Memory B cell (primary cell): ENCODE measurements at regions not wholly inside any gene's neighbourhood (a gene's known extent, or its start where the extent isn't known, plus 50 kb on each side); places are given as distances from the start of the nearest gene placed in this dataset.

Source experiments
- ATAC-seq: fragments of 150-1000 bp; cut with Tn5 transposase; 2 replicates; pipeline ENCODE4 v1.10.0; 2021; ENCODE audit warnings: low read depth, mild to moderate bottlenecking, moderate library complexity
- DNase-seq, 2 donors: peaks; one replicate each; pipeline ENCODE4 v3.0.0; 2022; ENCODE audit warnings: low spot score in 2 of 2
- H3K27ac Mint-ChIP-seq: one replicate; pipeline ENCODE4 v1.8.0; 2022; ENCODE audit warnings: mild to moderate bottlenecking, moderate library complexity, mixed read lengths
- H3K27me3 Mint-ChIP-seq: one replicate; pipeline ENCODE4 v1.8.0; 2022; ENCODE audit warnings: mixed read lengths
- H3K36me3 Mint-ChIP-seq: one replicate; pipeline ENCODE4 v1.8.0; 2022; ENCODE audit warnings: mild to moderate bottlenecking, mixed read lengths
- H3K4me1 Mint-ChIP-seq: one replicate; pipeline ENCODE4 v1.8.0; 2022; ENCODE audit warnings: mixed read lengths
- H3K4me3 Mint-ChIP-seq: one replicate; pipeline ENCODE4 v1.8.0; 2022; ENCODE audit warnings: mild to moderate bottlenecking, moderate library complexity, mixed read lengths
- H3K9me3 Mint-ChIP-seq: one replicate; pipeline ENCODE4 v1.8.0; 2022; ENCODE audit warnings: mixed read lengths

DNA sequence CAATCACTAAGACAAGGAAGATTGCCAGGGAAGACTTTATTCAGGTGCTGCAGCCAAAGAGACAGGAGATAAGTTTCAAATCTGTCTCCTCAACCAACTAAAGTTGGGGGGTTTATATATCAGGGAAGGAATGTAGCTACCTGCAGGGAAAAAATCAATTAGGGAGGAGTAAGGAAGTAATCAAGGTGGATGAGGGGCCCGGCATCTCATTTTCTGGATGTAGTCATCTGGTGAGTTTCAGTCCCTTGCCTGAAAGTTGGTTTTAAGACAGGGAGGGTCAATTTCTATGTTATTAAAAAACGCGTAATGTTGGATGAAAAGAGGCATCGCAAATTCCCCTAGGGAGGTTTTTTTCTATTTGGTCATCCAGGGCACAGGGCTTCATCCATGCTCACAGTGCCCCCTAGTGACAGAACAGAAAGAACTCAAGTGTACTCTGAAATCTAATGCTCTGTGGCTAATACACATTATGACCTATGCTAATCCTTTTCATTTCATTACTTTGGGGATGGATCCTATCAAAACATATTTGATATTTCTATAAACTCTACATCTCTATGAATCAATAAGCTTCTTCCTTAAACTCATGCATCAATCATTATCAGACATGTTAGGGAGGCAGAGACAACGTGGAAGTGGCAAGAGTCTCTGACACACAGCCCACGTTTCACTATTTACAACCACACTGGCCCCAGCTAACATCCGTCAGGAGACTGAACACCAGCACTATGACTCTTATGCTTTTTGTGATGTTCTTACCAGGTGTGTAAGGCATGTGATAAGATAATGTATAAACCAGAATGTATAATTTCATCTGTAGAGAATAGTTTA is 1577.0 kb upstream of the TENM3 start:
- no peak overlapping the region for H3K27ac Mint-ChIP-seq
- no peak overlapping the region for H3K4me3 Mint-ChIP-seq
- no peaks in the 10 kb centered on the region for H3K4me1 Mint-ChIP-seq
- no peaks in the 10 kb centered on the region for H3K27me3 Mint-ChIP-seq
- DNase-seq (no peak), ATAC-seq (no peak)
- no peaks in the 10 kb centered on the region for H3K9me3 Mint-ChIP-seq
- H3K36me3 Mint-ChIP-seq: no peaks in the 10 kb centered on the region

- Mint-ChIP-seq H3K4me3 (no peak overlapping the region), H3K36me3 (no peaks in the 10 kb centered on the region), H3K27me3 (no peaks in the 10 kb centered on the region), H3K4me1 (no peaks in the 10 kb centered on the region), H3K9me3 (no peaks in the 10 kb centered on the region), H3K27ac (no peak overlapping the region)
- ATAC-seq (no peak), DNase-seq (no peak)
These were observed 1574.5 kb upstream of the TENM3 start for GRCh38 chr4:180668732-180669131.

- Mint-ChIP-seq H3K4me3 (no peak overlapping the region), H3K27me3 (no peaks in the 10 kb centered on the region), H3K4me1 (no peaks in the 10 kb centered on the region), H3K27ac (no peak overlapping the region), H3K9me3 (no peaks in the 10 kb centered on the region), H3K36me3 (no peaks in the 10 kb centered on the region)
- no peak for DNase-seq
- no peak for ATAC-seq
These were observed 1573.5 kb upstream of the TENM3 start for GRCh38 chr4:180669680-180670079.

DNA sequence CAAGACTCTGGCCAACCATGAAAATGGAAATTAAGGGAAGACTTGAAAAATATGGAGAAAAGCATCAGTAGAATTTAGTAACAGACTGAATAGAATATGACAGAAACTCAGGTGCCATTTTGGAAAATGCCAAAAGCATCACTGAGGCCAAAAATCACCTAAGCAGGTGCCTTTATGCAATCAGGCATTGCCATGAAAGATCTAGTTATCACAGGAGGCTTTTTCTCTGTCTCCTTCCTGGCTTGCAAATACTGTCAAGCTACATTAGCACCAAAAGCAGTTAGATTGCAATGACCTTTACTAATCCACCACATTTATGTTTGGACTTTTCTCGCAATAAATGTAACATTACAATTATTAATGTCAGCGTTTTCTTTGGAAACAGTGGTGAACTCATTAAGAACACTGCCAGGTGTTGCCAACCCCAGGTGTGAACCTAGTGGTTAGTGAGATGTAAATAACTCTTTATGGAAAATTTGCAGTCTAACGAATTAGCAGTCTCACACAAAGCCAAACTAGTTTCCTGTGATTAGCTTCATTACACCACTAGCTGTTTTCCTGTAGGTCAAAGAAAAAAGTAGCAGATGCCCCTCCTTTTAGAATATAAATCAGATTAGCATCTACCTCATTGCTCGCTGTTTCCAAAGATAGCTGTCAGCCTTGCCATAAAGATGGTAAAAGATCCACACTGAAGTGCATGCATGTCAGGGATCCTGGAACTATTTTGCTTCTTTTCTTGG is 1568.4 kb upstream of the TENM3 start:
- H3K4me1 Mint-ChIP-seq: no peaks in the 10 kb centered on the region
- H3K9me3 Mint-ChIP-seq: peaks cover 5% of the 10 kb centered on the region
- H3K27me3 Mint-ChIP-seq: no peaks in the 10 kb centered on the region

DNA sequence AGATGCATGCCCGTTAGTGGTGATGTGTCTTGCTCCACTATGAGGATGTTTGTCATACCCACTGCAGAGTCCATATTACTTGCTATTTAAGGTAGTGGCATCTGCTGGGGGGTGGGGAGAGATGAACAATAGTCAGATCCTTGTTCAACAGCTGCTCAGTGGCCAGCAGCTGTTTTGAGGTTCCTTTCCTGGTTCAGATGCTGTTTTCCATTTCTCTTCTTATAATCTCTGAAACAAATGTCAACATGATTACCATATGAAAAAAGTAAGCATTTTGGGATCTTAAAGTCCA is 1567.9 kb upstream of the TENM3 start:
- H3K27ac Mint-ChIP-seq: no peak overlapping the region
- H3K36me3 Mint-ChIP-seq: no peaks in the 10 kb centered on the region
- H3K9me3 Mint-ChIP-seq: peaks cover 5% of the 10 kb centered on the region
- no peaks in the 10 kb centered on the region for H3K27me3 Mint-ChIP-seq
- no peak overlapping the region for H3K4me3 Mint-ChIP-seq
- H3K4me1 Mint-ChIP-seq: no peaks in the 10 kb centered on the region
- no peak for DNase-seq
- ATAC-seq: no peak

More for the DNA sequence above, 1568.4 kb upstream of the TENM3 start:
- ATAC-seq: no peak
- H3K36me3 Mint-ChIP-seq: no peaks in the 10 kb centered on the region
- DNase-seq: no peak
- H3K4me3 Mint-ChIP-seq: no peak overlapping the region
- no peak overlapping the region for H3K27ac Mint-ChIP-seq

DNA sequence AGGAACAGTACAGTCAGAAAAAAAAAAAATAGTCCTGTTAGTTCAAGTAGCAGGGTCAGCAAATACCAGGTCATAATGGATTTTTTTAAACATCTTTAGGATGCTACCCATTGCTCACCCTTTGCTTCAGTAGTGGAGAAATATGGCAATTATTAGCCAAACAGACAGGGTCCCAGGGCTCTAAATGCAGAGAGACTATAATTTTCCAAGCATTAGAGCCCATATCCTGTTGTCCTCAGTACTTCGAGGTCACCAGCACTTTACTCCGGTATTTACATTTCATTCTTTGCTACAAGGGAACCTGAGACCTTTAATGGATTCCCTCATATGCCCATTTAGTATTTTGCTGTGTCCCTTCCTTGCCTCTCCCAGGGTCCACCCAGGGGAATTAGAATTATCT is 1562.9 kb upstream of the TENM3 start:
- H3K27ac Mint-ChIP-seq: no peak overlapping the region
- ATAC-seq: no peak

DNA sequence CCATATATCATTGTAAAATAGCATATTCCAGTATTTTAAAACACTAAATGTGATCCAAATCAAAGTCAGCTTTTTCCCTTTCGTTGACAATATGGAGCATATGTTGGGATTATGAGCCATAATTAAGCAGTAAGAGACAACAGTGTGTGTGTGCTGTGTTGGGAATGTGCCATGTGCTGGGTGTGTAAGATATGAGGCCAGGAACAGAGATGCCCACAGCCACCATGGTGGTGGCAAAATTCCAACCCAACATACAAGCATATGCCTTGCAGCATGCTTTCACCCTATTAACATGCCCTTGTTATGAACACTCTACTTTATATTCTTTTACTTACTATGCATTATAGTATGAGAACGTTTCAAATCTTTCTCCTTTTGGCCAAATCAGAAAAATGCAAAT is 1560.4 kb upstream of the TENM3 start:
- H3K27me3 Mint-ChIP-seq: no peaks in the 10 kb centered on the region
- DNase-seq: no peak
- H3K4me3 Mint-ChIP-seq: no peak overlapping the region
- H3K9me3 Mint-ChIP-seq: peaks cover 7% of the 10 kb centered on the region
- no peak overlapping the region for H3K27ac Mint-ChIP-seq
- no peaks in the 10 kb centered on the region for H3K36me3 Mint-ChIP-seq
- no peaks in the 10 kb centered on the region for H3K4me1 Mint-ChIP-seq
- no peak for ATAC-seq

More for the DNA sequence above, 1562.9 kb upstream of the TENM3 start:
- Mint-ChIP-seq H3K27me3 (no peaks in the 10 kb centered on the region), H3K4me1 (no peaks in the 10 kb centered on the region), H3K36me3 (no peaks in the 10 kb centered on the region), H3K9me3 (peaks cover 7% of the 10 kb centered on the region), H3K4me3 (no peak overlapping the region)
- no peak for DNase-seq

- Mint-ChIP-seq H3K4me1 (no peaks in the 10 kb centered on the region), H3K27ac (no peak overlapping the region), H3K4me3 (no peak overlapping the region), H3K36me3 (no peaks in the 10 kb centered on the region), H3K9me3 (peaks cover 5% of the 10 kb centered on the region), H3K27me3 (no peaks in the 10 kb centered on the region)
- ATAC-seq (no peak), DNase-seq (no peak)
These were observed 1560.0 kb upstream of the TENM3 start for GRCh38 chr4:180683186-180683585.

DNA sequence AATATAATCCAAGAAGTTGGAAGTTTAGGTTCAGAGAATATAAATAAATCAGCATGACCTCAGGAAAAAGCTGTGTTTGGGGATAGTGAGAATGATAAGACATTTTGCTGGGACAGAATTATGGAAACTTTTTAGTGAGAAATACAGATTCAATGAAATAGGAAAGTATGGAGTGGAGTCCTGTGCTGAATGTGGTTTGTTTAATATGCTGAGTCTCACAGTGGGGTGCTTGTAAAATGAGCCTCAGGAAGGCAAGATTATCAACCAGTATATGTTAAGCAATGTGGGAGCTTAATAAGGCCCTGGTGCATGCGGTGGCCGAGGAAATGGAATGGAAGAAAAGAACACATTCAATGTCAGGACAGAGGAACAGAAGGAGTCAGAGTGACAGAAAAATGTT is 1554.7 kb upstream of the TENM3 start:
- no peak overlapping the region for H3K27ac Mint-ChIP-seq
- H3K4me3 Mint-ChIP-seq: no peak overlapping the region
- H3K27me3 Mint-ChIP-seq: no peaks in the 10 kb centered on the region
- ATAC-seq (no peak), DNase-seq (no peak)
- no peaks in the 10 kb centered on the region for H3K36me3 Mint-ChIP-seq
- peaks cover 4% of the 10 kb centered on the region for H3K9me3 Mint-ChIP-seq
- H3K4me1 Mint-ChIP-seq: no peaks in the 10 kb centered on the region

DNA sequence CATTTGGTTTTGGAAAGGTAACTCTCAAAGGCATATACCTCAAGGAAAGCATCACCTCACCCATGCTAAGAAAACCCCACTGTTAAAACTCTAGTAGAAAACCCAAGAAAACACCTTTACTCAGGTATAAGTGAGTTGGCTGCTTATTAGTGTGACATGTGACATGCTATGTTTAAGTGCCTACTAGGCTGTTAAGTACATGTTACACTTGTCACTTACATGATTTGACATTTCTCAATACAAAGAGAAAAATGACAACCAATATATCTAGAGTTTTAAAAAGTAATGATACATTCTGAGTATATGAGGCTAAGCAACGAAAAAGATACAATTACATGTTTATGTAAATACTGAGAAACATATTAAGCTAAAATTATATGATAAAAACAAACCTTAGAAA is 1548.3 kb upstream of the TENM3 start:
- Mint-ChIP-seq H3K4me1 (no peaks in the 10 kb centered on the region), H3K27me3 (no peaks in the 10 kb centered on the region)

GRCh38 chr4:180695851-180696250 is 1547.4 kb upstream of the TENM3 start:
- Mint-ChIP-seq H3K4me1 (no peaks in the 10 kb centered on the region), H3K9me3 (peaks cover 6% of the 10 kb centered on the region), H3K27me3 (no peaks in the 10 kb centered on the region), H3K4me3 (no peak overlapping the region), H3K36me3 (no peaks in the 10 kb centered on the region), H3K27ac (no peak overlapping the region)
- ATAC-seq: no peak
- no peak for DNase-seq

More for the DNA sequence above, 1548.3 kb upstream of the TENM3 start:
- Mint-ChIP-seq H3K36me3 (no peaks in the 10 kb centered on the region), H3K4me3 (no peak overlapping the region), H3K9me3 (peaks cover 6% of the 10 kb centered on the region), H3K27ac (no peak overlapping the region)
- ATAC-seq: no peak
- DNase-seq: no peak

- Mint-ChIP-seq H3K36me3 (no peaks in the 10 kb centered on the region), H3K27ac (no peak overlapping the region), H3K4me3 (no peak overlapping the region), H3K9me3 (peaks cover 6% of the 10 kb centered on the region), H3K27me3 (no peaks in the 10 kb centered on the region), H3K4me1 (no peaks in the 10 kb centered on the region)
- ATAC-seq (no peak), DNase-seq (no peak)
These were observed 1546.6 kb upstream of the TENM3 start for GRCh38 chr4:180696460-180697092.

DNA sequence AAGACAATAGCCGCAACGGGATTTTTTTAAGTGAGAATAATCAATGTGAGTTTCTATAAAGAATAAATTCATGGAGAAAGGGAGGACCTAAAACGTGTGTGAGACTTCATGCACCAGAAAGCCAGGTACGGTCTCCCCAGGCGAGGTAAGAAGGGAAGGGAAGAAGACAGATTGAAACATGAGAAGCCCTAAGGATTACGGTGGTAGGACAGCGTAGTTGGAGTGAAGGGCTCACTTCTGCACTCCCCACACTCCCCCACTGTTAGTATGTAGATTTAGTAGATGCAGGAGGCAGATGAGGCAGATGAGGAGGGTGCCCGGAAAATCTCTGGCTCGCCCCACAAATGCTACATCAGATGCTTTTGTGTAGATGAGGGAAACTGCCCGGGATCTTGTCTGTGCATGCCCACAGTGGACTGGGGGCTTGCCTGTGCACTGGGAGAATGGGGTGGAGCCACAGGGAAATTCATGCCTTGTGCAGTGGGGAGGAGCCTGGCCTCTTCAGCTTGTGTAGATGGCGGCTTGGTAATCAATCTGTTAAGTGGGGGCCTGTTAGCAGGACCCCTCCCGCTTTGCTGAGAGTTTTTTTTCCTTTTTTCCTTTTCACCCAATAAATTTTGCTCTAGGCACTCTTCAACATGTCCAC is 1544.5 kb upstream of the TENM3 start:
- H3K4me3 Mint-ChIP-seq: no peak overlapping the region
- no peaks in the 10 kb centered on the region for H3K36me3 Mint-ChIP-seq
- no peaks in the 10 kb centered on the region for H3K27me3 Mint-ChIP-seq
- H3K9me3 Mint-ChIP-seq: peaks cover 5% of the 10 kb centered on the region
- DNase-seq: no peak
- no peaks in the 10 kb centered on the region for H3K4me1 Mint-ChIP-seq
- H3K27ac Mint-ChIP-seq: no peak overlapping the region
- ATAC-seq: no peak

DNA sequence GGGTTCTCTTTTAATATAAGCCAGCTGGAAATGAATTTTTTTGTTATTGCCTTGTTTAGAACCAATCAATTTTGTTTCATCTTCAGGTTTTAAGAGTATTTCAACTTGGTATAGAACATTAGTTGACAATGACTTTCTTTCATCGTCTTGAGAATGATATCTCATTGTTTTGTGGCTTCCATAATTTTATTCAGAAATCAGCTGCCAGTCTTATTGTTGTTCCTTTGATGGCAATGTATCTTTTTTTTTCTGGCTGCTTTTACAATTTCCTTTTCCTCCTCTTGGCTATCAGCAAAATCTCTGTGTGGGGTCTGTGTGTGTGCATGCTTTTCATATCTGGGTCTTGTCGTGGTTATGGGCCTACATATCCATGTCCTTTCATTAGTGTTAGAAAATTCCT is 1536.4 kb upstream of the TENM3 start:
- no peaks in the 10 kb centered on the region for H3K4me1 Mint-ChIP-seq
- peaks cover 9% of the 10 kb centered on the region for H3K9me3 Mint-ChIP-seq
- no peak overlapping the region for H3K27ac Mint-ChIP-seq
- ATAC-seq (no peak), DNase-seq (no peak)
- no peaks in the 10 kb centered on the region for H3K36me3 Mint-ChIP-seq
- H3K27me3 Mint-ChIP-seq: no peaks in the 10 kb centered on the region
- no peak overlapping the region for H3K4me3 Mint-ChIP-seq
